ENCODE measurements at regions not wholly inside any gene's neighbourhood (a gene's known extent, or its start where the extent isn't known, plus 50 kb on each side); places are given as distances from the start of the nearest gene placed in this dataset.

DNA sequence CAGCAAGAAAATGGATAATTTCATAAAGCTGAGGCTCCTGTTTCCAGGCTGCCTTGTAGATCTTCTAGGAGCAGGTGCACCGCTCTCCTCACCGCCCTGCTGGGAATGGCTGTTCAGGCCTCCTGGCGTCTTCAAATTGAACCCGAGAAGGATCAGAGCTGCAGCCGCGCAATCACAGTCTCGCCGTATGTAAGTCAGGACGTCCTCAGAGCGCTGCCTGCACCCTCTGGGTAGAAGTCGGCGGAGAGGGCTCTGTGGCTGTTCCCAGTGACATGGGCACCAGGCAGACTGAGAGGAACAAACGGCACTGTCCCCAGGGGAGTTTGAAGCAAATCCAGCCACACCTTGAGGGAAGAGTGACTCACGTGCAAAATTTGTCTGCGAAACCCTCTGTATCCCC lies 476.9 kb downstream of the TCERG1L start:
- TF ChIP-seq, protein P1, sequence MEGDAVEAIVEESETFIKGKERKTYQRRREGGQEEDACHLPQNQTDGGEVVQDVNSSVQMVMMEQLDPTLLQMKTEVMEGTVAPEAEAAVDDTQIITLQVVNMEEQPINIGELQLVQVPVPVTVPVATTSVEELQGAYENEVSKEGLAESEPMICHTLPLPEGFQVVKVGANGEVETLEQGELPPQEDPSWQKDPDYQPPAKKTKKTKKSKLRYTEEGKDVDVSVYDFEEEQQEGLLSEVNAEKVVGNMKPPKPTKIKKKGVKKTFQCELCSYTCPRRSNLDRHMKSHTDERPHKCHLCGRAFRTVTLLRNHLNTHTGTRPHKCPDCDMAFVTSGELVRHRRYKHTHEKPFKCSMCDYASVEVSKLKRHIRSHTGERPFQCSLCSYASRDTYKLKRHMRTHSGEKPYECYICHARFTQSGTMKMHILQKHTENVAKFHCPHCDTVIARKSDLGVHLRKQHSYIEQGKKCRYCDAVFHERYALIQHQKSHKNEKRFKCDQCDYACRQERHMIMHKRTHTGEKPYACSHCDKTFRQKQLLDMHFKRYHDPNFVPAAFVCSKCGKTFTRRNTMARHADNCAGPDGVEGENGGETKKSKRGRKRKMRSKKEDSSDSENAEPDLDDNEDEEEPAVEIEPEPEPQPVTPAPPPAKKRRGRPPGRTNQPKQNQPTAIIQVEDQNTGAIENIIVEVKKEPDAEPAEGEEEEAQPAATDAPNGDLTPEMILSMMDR (conservative IDR thresholded peaks at IDR 0.05; ENCODE audit: low read length): no peak
- TF ChIP-seq EZH2phosphoT487 (IDR thresholded peaks at IDR 0.05; ENCODE audit: borderline replicate concordance, low read depth, low read length): no peak
